ENCODE measurements at regions not wholly inside any gene's neighbourhood (a gene's known extent, or its start where the extent isn't known, plus 50 kb on each side); places are given as distances from the start of the nearest gene placed in this dataset.

- no peak for DNase-seq (ENCODE audit: insufficient read length, low spot score, missing footprints)
- Histone ChIP-seq H3K4me3 (ENCODE audit: insufficient read depth, low read length) (no peak overlapping the region), H3K36me3 (ENCODE audit: insufficient read depth, low read length) (no peaks in the 10 kb centered on the region), H3K27ac (ENCODE audit: low read depth, low read length) (no peak overlapping the region), H4K20me1 (ENCODE audit: insufficient read depth, low read length) (no peaks in the 10 kb centered on the region), H3K79me2 (ENCODE audit: insufficient read depth, low read length) (no peaks in the 10 kb centered on the region), H3K4me1 (ENCODE audit: insufficient read depth, low read length) (no peaks in the 10 kb centered on the region), H3K9me3 (ENCODE audit: low read depth, low read length) (no peaks in the 10 kb centered on the region), H3K4me2 (ENCODE audit: insufficient read depth, low read length) (no peak overlapping the region), H2AFZ (ENCODE audit: low read length) (no peak overlapping the region), H3K27me3 (ENCODE audit: insufficient read depth, low read length) (no peaks in the 10 kb centered on the region)
- TF ChIP-seq CTCF (IDR thresholded peaks at IDR 0.05; ENCODE audit: extremely low read depth, low read depth, low read length): no peak
Observed at GRCh38 chr14:104371031-104371430, 208.5 kb upstream of the C14orf180 start.

GRCh38 chr14:104371917-104372316 is 207.6 kb upstream of the C14orf180 start:
- no peaks in the 10 kb centered on the region for H4K20me1 ChIP-seq (ENCODE audit: insufficient read depth, low read length)
- no peaks in the 10 kb centered on the region for H3K27me3 ChIP-seq (ENCODE audit: insufficient read depth, low read length)
- H3K36me3 ChIP-seq (ENCODE audit: insufficient read depth, low read length): no peaks in the 10 kb centered on the region
- H3K9me3 ChIP-seq (ENCODE audit: low read depth, low read length): no peaks in the 10 kb centered on the region
- no peak overlapping the region for H3K4me2 ChIP-seq (ENCODE audit: insufficient read depth, low read length)
- H2AFZ ChIP-seq (ENCODE audit: low read length): no peak overlapping the region
- H3K4me1 ChIP-seq (ENCODE audit: insufficient read depth, low read length): no peaks in the 10 kb centered on the region
- no peak for TF ChIP-seq CTCF (IDR thresholded peaks at IDR 0.05; ENCODE audit: extremely low read depth, low read depth, low read length)
- no peaks in the 10 kb centered on the region for H3K79me2 ChIP-seq (ENCODE audit: insufficient read depth, low read length)
- H3K27ac ChIP-seq (ENCODE audit: low read depth, low read length): no peak overlapping the region
- DNase-seq (ENCODE audit: insufficient read length, low spot score, missing footprints): no peak
- H3K4me3 ChIP-seq (ENCODE audit: insufficient read depth, low read length): no peak overlapping the region

- no peak overlapping the region for H3K27ac ChIP-seq (ENCODE audit: low read depth, low read length)
Observed at GRCh38 chr14:104372390-104373054, 207.0 kb upstream of the C14orf180 start.

More at GRCh38 chr14:104372390-104373054, 207.0 kb upstream of the C14orf180 start:
- H4K20me1 ChIP-seq (ENCODE audit: insufficient read depth, low read length): no peaks in the 10 kb centered on the region
- no peaks in the 10 kb centered on the region for H3K9me3 ChIP-seq (ENCODE audit: low read depth, low read length)
- H3K36me3 ChIP-seq (ENCODE audit: insufficient read depth, low read length): no peaks in the 10 kb centered on the region
- no peak overlapping the region for H2AFZ ChIP-seq (ENCODE audit: low read length)
- no peak overlapping the region for H3K4me2 ChIP-seq (ENCODE audit: insufficient read depth, low read length)
- no peaks in the 10 kb centered on the region for H3K79me2 ChIP-seq (ENCODE audit: insufficient read depth, low read length)
- DNase-seq (ENCODE audit: insufficient read length, low spot score, missing footprints): no peak
- no peaks in the 10 kb centered on the region for H3K4me1 ChIP-seq (ENCODE audit: insufficient read depth, low read length)
- H3K27me3 ChIP-seq (ENCODE audit: insufficient read depth, low read length): no peaks in the 10 kb centered on the region
- no peak overlapping the region for H3K4me3 ChIP-seq (ENCODE audit: insufficient read depth, low read length)
- TF ChIP-seq CTCF (IDR thresholded peaks at IDR 0.05; ENCODE audit: extremely low read depth, low read depth, low read length): no peak
